ENCODE measurements at regions not wholly inside any gene's neighbourhood (a gene's known extent, or its start where the extent isn't known, plus 50 kb on each side); places are given as distances from the start of the nearest gene placed in this dataset.

- Mint-ChIP-seq H3K27me3 (ENCODE audit: low read depth) (no peaks in the 10 kb centered on the region), H3K36me3 (no peaks in the 10 kb centered on the region), H3K27ac (no peak overlapping the region), H3K4me3 (no peak overlapping the region), H3K9me3 (no peaks in the 10 kb centered on the region), H3K4me1 (peaks cover 22% of the 10 kb centered on the region)
- no peak for ATAC-seq
- DNase-seq (ENCODE audit: low spot score), result no peak
- TF ChIP-seq ZNF232 (CRISPR knock-in tag; IDR thresholded peaks at IDR 0.05), result no peak
- TF ChIP-seq ZBTB21 (CRISPR knock-in tag; IDR thresholded peaks at IDR 0.05; ENCODE audit: borderline replicate concordance), result no peak
- no peak for TF ChIP-seq ZSCAN18 (CRISPR knock-in tag; IDR thresholded peaks at IDR 0.05)
- no peak for TF ChIP-seq TEAD4 (CRISPR knock-in tag; IDR thresholded peaks at IDR 0.05)
- no peak for TF ChIP-seq JUN (CRISPR knock-in tag; IDR thresholded peaks at IDR 0.05)
- TF ChIP-seq NFYB (CRISPR knock-in tag; conservative IDR thresholded peaks at IDR 0.05; ENCODE audit: low read depth), result no peak
- TF ChIP-seq FOXK1 (CRISPR knock-in tag; IDR thresholded peaks at IDR 0.05), result no peak
- TF ChIP-seq ZNF281 (CRISPR knock-in tag; IDR thresholded peaks at IDR 0.05), result no peak
- CTCF ChIA-PET, result no interaction called here
- POLR2A ChIA-PET, result no interaction called here
Observed at GRCh38 chr2:221106241-221106640, 465.9 kb downstream of the EPHA4 start.

- ATAC-seq, result no peak
- Mint-ChIP-seq H3K4me1 (peaks cover 22% of the 10 kb centered on the region), H3K27ac (no peak overlapping the region), H3K4me3 (no peak overlapping the region), H3K36me3 (no peaks in the 10 kb centered on the region), H3K9me3 (no peaks in the 10 kb centered on the region), H3K27me3 (ENCODE audit: low read depth) (no peaks in the 10 kb centered on the region)
- no peak for DNase-seq (ENCODE audit: low spot score)
- ChIA-PET POLR2A (no interaction called here), CTCF (no interaction called here)
- TF ChIP-seq ARID4B (CRISPR knock-in tag; IDR thresholded peaks at IDR 0.05; ENCODE audit: borderline replicate concordance) (no peak), ZBTB43 (CRISPR knock-in tag; IDR thresholded peaks at IDR 0.05) (no peak), ZNF138 (CRISPR knock-in tag; conservative IDR thresholded peaks at IDR 0.05) (no peak), MLX (CRISPR knock-in tag; IDR thresholded peaks at IDR 0.05) (no peak), ZNF423 (CRISPR knock-in tag; IDR thresholded peaks at IDR 0.05) (no peak), ZNF532 (CRISPR knock-in tag; IDR thresholded peaks at IDR 0.05; ENCODE audit: borderline replicate concordance) (no peak), ERG (CRISPR knock-in tag; IDR thresholded peaks at IDR 0.05) (no peak)
Observed at GRCh38 chr2:221107424-221107823, 464.7 kb downstream of the EPHA4 start.

Data from WTC11 (cell line).